ENCODE measurements at regions not wholly inside any gene's neighbourhood (a gene's known extent, or its start where the extent isn't known, plus 50 kb on each side); places are given as distances from the start of the nearest gene placed in this dataset. TPM values are rescaled to one million over a fixed set of nuclear protein-coding genes. Genes with fewer than 3 reads are reported as not detected.
"Not testable (repeated sequence)": the region's sequence is repeated elsewhere in the genome, so short reads cannot be mapped to it uniquely, and the experiment has no call there.

- H3K9me3 Mint-ChIP-seq (ENCODE audit: low read depth); H3K36me3 Mint-ChIP-seq; ATAC-seq; H3K4me3 Mint-ChIP-seq; H3K27me3 Mint-ChIP-seq; H3K27ac Mint-ChIP-seq; DNase-seq; CTCF ChIA-PET; H3K4me1 Mint-ChIP-seq: not testable (repeated sequence)
Observed at GRCh38 chr18:35906291-35906690, 66.2 kb upstream of the RMP24 start.

- no peak for DNase-seq
- Mint-ChIP-seq H3K4me1 (no peaks in the 10 kb centered on the region), H3K27ac (no peak overlapping the region), H3K4me3 (no peak overlapping the region), H3K9me3 (ENCODE audit: low read depth) (no peaks in the 10 kb centered on the region), H3K27me3 (peaks cover 5% of the 10 kb centered on the region), H3K36me3 (no peaks in the 10 kb centered on the region)
- no peak for ATAC-seq
- CTCF ChIA-PET: no interaction called here
Observed at GRCh38 chr18:35910327-35910726, 62.2 kb upstream of the RMP24 start.

- Mint-ChIP-seq H3K27me3 (peaks cover 8% of the 10 kb centered on the region), H3K36me3 (no peaks in the 10 kb centered on the region), H3K4me1 (no peaks in the 10 kb centered on the region), H3K27ac (no peak overlapping the region), H3K9me3 (ENCODE audit: low read depth) (no peaks in the 10 kb centered on the region), H3K4me3 (no peak overlapping the region)
- CTCF ChIA-PET: no interaction called here
- ATAC-seq: no peak
- DNase-seq: no peak
Observed at GRCh38 chr18:35912332-35912731, 60.1 kb upstream of the RMP24 start.

GRCh38 chr18:35915056-35915455, 57.4 kb upstream of the RMP24 start:
- Mint-ChIP-seq H3K36me3 (no peaks in the 10 kb centered on the region), H3K27me3 (peaks cover 8% of the 10 kb centered on the region), H3K4me3 (no peak overlapping the region), H3K27ac (no peak overlapping the region), H3K9me3 (ENCODE audit: low read depth) (no peaks in the 10 kb centered on the region), H3K4me1 (no peaks in the 10 kb centered on the region)
- ATAC-seq (no peak), DNase-seq (no peak)
- CTCF ChIA-PET: interaction anchor here (0.9 kb wide), 1 partner anchor 35 kb away, joined by 4 read pairs; no protein-coding TSS in a partner anchor

DNA sequence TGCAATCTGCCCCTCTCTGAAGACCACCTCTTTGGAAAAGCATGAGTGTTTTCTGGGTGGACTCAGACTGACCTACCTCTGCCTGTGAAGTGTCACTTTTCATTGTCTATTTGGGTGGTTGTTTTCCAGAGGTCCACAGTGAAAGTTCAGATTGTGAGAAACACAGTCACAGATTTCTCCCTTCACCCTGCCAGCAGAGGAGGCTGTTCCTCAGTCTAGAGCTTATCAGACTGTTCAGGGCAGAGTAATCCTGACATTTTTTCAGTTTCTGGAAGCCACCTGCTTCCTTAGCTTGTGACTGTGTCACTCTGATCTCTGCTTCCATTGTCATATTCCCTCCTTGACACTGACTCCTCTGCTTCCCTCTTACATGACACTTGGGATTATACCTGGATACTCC, 55.4 kb upstream of the RMP24 start:
- Mint-ChIP-seq H3K27ac (no peak overlapping the region), H3K4me3 (no peak overlapping the region), H3K27me3 (peaks cover 7% of the 10 kb centered on the region), H3K4me1 (no peaks in the 10 kb centered on the region), H3K36me3 (no peaks in the 10 kb centered on the region), H3K9me3 (ENCODE audit: low read depth) (no peaks in the 10 kb centered on the region)
- ATAC-seq (no peak), DNase-seq (no peak)
- CTCF ChIA-PET: no interaction called here

DNA sequence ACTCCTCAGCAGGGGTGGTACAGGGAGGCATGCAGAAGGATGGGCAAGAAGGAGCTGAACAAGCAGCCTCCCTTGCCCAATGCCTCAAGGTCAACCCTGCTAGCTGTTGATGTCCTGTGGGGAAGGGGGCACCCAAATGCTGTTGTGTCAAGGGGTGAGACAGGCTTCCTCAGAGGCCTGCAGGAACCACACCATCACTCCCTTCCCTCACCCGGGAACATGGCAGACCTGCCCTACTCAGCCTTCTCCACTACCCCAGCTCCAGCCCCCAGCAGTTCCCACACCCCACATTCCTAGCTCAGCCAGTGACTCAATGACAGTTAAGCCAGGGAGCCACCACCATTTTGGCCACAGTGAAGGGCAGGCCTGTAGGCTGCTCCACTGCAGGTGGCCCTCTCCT, 53.9 kb upstream of the RMP24 start:
- Mint-ChIP-seq H3K27ac (no peak overlapping the region), H3K4me3 (no peak overlapping the region)
- ATAC-seq: no peak

GRCh38 chr18:35919179-35919578, 53.3 kb upstream of the RMP24 start:
- H3K27me3 Mint-ChIP-seq: peaks cover 11% of the 10 kb centered on the region
- H3K36me3 Mint-ChIP-seq: no peaks in the 10 kb centered on the region
- ATAC-seq (no peak), DNase-seq (no peak)
- H3K4me3 Mint-ChIP-seq: no peak overlapping the region
- H3K4me1 Mint-ChIP-seq: no peaks in the 10 kb centered on the region
- no peaks in the 10 kb centered on the region for H3K9me3 Mint-ChIP-seq (ENCODE audit: low read depth)
- no peak overlapping the region for H3K27ac Mint-ChIP-seq
- CTCF ChIA-PET: no interaction called here

More for the DNA sequence above, 53.9 kb upstream of the RMP24 start:
- CTCF ChIA-PET: interaction anchor here (1.2 kb wide), 1 partner anchor 162 kb away, joined by 3 read pairs; no protein-coding TSS in a partner anchor
- Mint-ChIP-seq H3K27me3 (peaks cover 8% of the 10 kb centered on the region), H3K36me3 (no peaks in the 10 kb centered on the region), H3K4me1 (no peaks in the 10 kb centered on the region), H3K9me3 (ENCODE audit: low read depth) (no peaks in the 10 kb centered on the region)
- DNase-seq: no peak

DNA sequence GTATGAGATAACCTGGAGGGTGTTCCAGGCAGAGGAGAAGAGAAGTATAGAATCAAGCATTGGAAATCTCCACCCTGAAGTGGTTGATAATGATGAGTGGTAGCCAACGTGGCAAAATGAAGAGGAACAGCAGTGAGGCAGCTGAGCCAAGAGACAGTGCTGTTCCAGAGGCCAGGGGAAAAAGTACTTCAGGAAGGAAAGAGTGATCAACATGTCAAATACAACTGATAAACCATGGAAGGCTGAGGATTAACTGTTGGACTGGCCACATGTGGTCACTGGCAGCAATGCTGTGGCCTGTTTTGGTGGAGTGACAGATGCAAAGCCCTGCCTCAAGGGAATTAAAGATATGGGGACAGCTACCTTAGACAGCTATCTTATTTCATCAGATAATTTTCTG, 51.9 kb upstream of the RMP24 start:
- Mint-ChIP-seq H3K4me3 (no peak overlapping the region), H3K4me1 (no peaks in the 10 kb centered on the region), H3K27me3 (peaks cover 19% of the 10 kb centered on the region), H3K36me3 (no peaks in the 10 kb centered on the region), H3K27ac (no peak overlapping the region), H3K9me3 (ENCODE audit: low read depth) (no peaks in the 10 kb centered on the region)
- ATAC-seq (no peak), DNase-seq (no peak)
- CTCF ChIA-PET: no interaction called here

Small RNAs in the stretch of these regions (microRNA-seq; reads per million reads assigned to microRNA genes)
- not detected for gene MIR187
